ENCODE measurements at regions not wholly inside any gene's neighbourhood (a gene's known extent, or its start where the extent isn't known, plus 50 kb on each side); places are given as distances from the start of the nearest gene placed in this dataset.

DNA sequence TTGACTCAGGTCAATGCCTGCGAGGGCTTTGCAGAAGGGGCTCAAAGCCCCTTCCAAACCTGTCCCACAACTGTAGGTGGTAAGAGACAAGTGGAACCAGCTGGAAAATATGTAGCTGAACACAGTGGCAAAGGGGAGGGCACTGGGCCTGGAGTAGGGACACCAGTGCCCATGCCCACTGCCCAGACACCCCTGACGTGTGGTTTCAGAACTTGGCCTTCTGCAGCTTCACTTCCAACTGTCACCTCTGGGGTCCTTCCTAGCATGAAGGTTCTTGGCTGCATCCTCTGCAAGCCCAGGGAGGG, 233.1 kb upstream of the IRX1 start (continued):
- no peak for TF ChIP-seq REST (IDR thresholded peaks at IDR 0.05; ENCODE audit: unreplicated experiment)
- TF ChIP-seq ZNF114 (CRISPR knock-in tag; IDR thresholded peaks at IDR 0.05), result no peak
- TF ChIP-seq STAT1 (IDR thresholded peaks at IDR 0.05; ENCODE audit: unreplicated experiment), result no peak
- TF ChIP-seq, protein P1, sequence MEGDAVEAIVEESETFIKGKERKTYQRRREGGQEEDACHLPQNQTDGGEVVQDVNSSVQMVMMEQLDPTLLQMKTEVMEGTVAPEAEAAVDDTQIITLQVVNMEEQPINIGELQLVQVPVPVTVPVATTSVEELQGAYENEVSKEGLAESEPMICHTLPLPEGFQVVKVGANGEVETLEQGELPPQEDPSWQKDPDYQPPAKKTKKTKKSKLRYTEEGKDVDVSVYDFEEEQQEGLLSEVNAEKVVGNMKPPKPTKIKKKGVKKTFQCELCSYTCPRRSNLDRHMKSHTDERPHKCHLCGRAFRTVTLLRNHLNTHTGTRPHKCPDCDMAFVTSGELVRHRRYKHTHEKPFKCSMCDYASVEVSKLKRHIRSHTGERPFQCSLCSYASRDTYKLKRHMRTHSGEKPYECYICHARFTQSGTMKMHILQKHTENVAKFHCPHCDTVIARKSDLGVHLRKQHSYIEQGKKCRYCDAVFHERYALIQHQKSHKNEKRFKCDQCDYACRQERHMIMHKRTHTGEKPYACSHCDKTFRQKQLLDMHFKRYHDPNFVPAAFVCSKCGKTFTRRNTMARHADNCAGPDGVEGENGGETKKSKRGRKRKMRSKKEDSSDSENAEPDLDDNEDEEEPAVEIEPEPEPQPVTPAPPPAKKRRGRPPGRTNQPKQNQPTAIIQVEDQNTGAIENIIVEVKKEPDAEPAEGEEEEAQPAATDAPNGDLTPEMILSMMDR (conservative IDR thresholded peaks at IDR 0.05; ENCODE audit: low read depth in 2 of 2), result no peak
- TF ChIP-seq JUNB (IDR thresholded peaks at IDR 0.05; ENCODE audit: unreplicated experiment), result no peak
- no peak for TF ChIP-seq EZH2phosphoT487 (IDR thresholded peaks at IDR 0.05; ENCODE audit: unreplicated experiment)
- TF ChIP-seq, protein P2, sequence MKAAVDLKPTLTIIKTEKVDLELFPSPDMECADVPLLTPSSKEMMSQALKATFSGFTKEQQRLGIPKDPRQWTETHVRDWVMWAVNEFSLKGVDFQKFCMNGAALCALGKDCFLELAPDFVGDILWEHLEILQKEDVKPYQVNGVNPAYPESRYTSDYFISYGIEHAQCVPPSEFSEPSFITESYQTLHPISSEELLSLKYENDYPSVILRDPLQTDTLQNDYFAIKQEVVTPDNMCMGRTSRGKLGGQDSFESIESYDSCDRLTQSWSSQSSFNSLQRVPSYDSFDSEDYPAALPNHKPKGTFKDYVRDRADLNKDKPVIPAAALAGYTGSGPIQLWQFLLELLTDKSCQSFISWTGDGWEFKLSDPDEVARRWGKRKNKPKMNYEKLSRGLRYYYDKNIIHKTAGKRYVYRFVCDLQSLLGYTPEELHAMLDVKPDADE (IDR thresholded peaks at IDR 0.05), result no peak
- no peak for TF ChIP-seq POLR2AphosphoS5 (IDR thresholded peaks at IDR 0.05; ENCODE audit: low read depth)
- TF ChIP-seq CREB1 (CRISPR knock-in tag; IDR thresholded peaks at IDR 0.05; ENCODE audit: low read depth), result no peak

- Histone ChIP-seq H3K9me2 (ENCODE audit: insufficient read depth) (peaks cover 5% of the 10 kb centered on the region; the same call in 1 of the 2 replicates), H2AFZ (no peak overlapping the region), H3K4me3 (no peak overlapping the region), H3K27ac (ENCODE audit: low read depth) (no peak overlapping the region), H4K20me1 (replicated peaks; ENCODE audit: insufficient read depth) (no peaks in the 10 kb centered on the region), H3K36me3 (ENCODE audit: insufficient read depth) (no peaks in the 10 kb centered on the region), H3K79me2 (replicated peaks; ENCODE audit: insufficient read depth) (no peaks in the 10 kb centered on the region), H3K4me2 (no peak overlapping the region), H3F3A (replicated peaks; ENCODE audit: low read depth) (no peaks in the 10 kb centered on the region), H3K4me1 (ENCODE audit: insufficient read depth) (no peaks in the 10 kb centered on the region), H3K27me3 (ENCODE audit: insufficient read depth) (no peaks in the 10 kb centered on the region)
- Mint-ChIP-seq H3K27me3 (ENCODE audit: insufficient read depth, low read depth, poor library complexity) (peaks cover 2% of the 10 kb centered on the region), H3K27ac (no peak overlapping the region), H3K36me3 (ENCODE audit: low read depth) (no peaks in the 10 kb centered on the region), H3K4me3 (no peak overlapping the region), H3K9me3 (peaks cover 7% of the 10 kb centered on the region), H3K4me1 (peaks cover 3% of the 10 kb centered on the region; the same call in 1 of the 3 replicates)
- no peak for ATAC-seq
- no peak for DNase-seq (ENCODE audit: low spot score)
- TF ChIP-seq NANOG (IDR thresholded peaks at IDR 0.05; ENCODE audit: borderline replicate concordance) (no peak), ZNF462 (CRISPR knock-in tag; IDR thresholded peaks at IDR 0.05) (no peak), STAT1 (IDR thresholded peaks at IDR 0.05; ENCODE audit: unreplicated experiment) (no peak), ZNF331 (CRISPR knock-in tag; IDR thresholded peaks at IDR 0.05; ENCODE audit: low read depth) (no peak), CREB1 (CRISPR knock-in tag; IDR thresholded peaks at IDR 0.05; ENCODE audit: low read depth) (no peak), EZH2phosphoT487 (IDR thresholded peaks at IDR 0.05; ENCODE audit: unreplicated experiment) (no peak)
Measured at GRCh38 chr5:3361811-3362605, 233.6 kb upstream of the IRX1 start.
